ENCODE measurements at regions not wholly inside any gene's neighbourhood (a gene's known extent, or its start where the extent isn't known, plus 50 kb on each side); places are given as distances from the start of the nearest gene placed in this dataset.

- Mint-ChIP-seq H3K4me3 (peak overlapping the region; percentile 1), H3K9me3 (ENCODE audit: insufficient read depth) (peaks cover 8% of the 10 kb centered on the region), H3K27me3 (ENCODE audit: low read depth) (peaks cover 2% of the 10 kb centered on the region), H3K27ac (peak overlapping the region; percentile 74), H3K4me1 (ENCODE audit: low read depth) (peaks cover 49% of the 10 kb centered on the region), H3K36me3 (ENCODE audit: low read depth) (peaks cover 10% of the 10 kb centered on the region)
- CTCF ChIA-PET, result interaction anchor here (0.6 to 1.4 kb wide), 4 partner anchors 13 to 109 kb away, joined by 3 to 4 read pairs (median 4); no protein-coding TSS in a partner anchor
- POLR2A ChIA-PET, result no interaction called here
- peak; percentile 34 for DNase-seq
- ATAC-seq, result peak; percentile 80
These were observed 50.8 kb upstream of the SMLR1 start for GRCh38 chr6:130776287-130776925.
